Stimulated activated CD4-positive, alpha-beta T cell treated with anti-CD3 and anti-CD28 coated beads, Interleukin-1b, Interleukin-23, amount 100 ng/mL, for 48 hours (primary cell): ENCODE measurements at regions not wholly inside any gene's neighbourhood (a gene's known extent, or its start where the extent isn't known, plus 50 kb on each side); places are given as distances from the start of the nearest gene placed in this dataset.
"Not testable (repeated sequence)": the region's sequence is repeated elsewhere in the genome, so short reads cannot be mapped to it uniquely, and the experiment has no call there.

Source experiments
- DNase-seq: peaks from one replicate; pipeline ENCODE4 v3.0.0-alpha.2; 2020

DNA sequence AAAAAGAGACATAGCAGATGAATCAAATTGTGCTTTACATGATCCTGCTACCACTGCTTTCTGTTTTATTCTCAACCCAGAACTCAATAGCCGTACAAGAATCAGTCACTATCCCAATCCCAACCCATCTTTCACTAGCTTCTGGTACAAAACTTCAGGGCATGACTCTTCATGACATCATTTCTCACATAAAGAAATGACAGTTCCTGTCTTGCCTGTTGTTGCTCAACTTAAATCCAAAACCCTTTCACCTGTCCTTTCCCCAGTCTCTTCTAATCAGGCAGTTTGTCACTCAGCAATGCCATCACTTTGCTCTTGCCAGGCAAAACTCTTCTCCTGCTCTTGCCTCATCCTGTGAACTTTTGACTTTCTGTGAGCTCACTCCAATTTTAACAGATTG, 962.8 kb downstream of the GALC start:
- no peak for DNase-seq

DNA sequence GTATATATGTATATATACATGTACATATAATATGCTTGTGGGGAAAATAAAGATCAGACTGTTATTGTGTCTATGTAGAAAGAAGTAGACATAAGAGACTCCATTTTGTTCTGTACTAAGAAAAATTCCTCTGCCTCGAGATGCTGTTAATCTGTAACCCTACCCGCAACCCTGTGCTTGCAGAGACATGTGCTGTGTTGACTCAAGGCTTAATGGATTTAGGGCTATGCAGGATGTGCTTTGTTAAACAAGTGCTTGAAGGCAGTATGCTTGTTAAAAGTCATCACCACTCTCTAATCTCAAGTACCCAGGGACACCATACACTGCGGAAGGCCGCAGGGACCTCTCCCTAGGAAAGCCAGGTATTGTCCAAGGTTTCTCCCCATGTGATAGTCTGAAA, 972.9 kb downstream of the GALC start:
- DNase-seq = not testable (repeated sequence)

DNA sequence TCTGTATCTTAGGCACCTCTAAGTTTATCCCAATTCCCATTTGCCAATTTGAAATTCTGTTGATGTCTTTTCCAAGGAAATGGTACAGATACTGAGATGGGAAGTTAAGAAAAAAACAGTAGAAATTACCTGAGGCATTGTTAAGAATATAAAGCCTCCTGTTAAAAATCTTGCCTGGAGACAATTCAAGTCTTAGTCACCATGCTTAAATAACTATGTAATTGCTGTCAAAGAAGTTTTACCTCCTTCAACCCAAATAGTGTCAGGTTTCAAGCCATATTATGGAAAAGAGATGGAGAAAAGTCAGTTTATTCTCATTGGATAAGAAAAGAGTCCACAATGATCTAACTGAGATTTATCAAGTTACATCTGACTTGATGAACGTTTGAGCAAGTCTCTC, 974.7 kb downstream of the GALC start:
- DNase-seq = no peak

DNA sequence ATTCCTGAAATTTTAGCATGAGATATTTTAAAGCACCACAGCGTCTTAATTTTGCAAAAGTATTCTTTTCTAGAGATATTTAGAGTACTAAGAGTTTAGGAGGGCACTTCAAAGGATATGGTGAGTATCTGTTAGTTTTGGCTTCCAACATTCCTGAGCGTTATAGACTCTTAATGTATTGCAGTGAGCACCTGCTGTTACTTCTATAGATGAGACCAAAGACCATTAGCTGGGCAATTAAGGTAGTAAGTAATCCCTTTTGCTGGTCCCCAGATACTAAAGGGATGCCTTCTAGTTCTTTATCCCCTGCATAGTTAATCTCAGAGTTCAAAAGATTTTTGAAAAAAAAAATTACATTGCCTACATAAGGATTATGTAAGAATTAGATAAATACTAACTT, 975.6 kb downstream of the GALC start:
- DNase-seq = no peak

DNA sequence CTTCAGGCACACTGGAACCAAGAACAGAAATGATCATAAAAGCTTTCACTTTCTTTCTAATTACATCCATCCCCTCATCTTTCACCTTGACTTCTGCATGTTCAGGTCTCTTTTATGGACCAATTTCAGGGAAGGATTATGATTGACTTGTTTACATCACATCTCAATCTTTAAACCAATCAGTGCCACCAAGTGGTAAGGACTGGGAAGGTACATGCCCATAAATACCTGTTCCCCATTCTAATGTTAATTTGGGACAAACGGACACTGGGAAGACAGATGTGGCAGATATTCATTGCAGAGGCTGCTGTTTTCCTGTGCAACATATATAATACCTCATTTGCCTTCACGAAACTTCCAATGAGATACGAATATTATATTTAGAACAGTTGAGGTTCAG, 978.1 kb downstream of the GALC start:
- no peak for DNase-seq

DNA sequence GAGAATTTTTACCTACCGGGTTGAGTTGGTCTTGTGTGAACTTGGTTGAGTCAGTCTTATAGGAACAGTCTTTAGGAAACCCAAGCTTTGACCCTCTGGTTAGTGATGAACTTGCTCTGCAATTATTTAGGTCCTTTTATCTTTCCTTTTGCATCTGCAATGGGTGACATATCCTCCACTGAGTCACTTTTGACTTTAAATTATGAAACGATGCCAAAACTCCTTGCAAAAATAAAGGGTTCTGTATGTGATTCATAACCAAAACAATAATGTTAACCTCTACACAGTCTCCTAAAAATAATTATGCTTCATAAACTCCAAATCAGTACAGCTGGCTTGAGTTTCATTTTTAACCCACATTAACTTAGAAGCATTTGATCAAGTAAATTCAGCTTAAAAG, 979.4 kb downstream of the GALC start:
- no peak for DNase-seq

DNA sequence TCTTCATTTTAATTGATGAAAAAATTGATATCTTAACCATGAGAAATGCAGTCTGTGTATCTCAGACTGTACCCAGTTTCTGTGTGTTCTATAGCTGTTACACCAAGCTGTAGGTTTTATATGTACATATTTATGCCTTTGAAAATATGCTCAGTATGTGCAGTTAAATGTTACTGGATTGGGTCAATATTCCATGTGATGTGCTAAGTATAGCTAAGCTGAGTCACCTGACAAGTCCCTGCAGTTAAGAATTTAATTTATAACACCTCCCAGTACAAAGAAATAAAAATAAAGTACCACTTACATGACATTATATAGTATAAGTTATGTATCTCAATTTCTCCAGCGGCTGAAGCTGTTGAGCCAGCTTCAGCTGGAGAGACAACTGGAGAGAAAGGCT, 984.0 kb downstream of the GALC start:
- no peak for DNase-seq

DNA sequence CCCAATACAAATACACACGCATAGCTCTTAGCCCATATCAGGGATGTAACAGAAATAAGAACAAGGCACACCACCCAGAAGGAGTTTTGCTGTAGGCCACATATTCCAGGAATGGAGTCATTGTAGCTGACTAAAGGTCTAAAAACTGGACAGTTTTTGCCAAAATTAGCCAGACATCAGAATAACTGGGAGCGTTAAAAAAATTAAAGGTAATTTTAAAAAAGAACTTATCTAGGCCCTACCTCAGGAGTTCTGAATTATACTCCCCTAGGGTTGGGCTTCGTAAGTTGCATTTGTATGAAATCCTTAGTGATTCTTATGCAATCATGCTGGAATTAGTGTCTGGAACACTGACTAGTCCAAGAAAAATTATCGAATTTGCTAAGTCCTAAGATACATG, 987.7 kb downstream of the GALC start:
- DNase-seq = no peak

DNA sequence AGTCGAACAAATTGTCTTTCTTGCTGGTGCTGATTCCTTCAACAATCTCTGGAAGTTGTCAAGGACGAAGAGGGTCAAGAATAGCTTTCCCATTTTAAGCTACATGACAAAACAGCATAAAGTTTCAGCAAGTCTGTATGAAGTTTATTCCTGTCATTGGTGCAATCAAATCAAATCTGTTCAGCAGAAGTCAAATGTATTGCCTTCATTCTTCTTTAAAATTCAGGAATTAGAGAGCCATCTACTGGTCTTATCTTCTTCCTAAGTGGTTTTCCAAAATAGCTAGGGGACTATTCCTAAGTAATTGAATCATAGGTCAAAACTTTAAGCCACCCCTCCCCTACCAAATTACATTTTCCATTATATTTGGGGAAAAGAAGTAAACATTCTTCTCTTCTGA, 990.2 kb downstream of the GALC start:
- no peak for DNase-seq

DNA sequence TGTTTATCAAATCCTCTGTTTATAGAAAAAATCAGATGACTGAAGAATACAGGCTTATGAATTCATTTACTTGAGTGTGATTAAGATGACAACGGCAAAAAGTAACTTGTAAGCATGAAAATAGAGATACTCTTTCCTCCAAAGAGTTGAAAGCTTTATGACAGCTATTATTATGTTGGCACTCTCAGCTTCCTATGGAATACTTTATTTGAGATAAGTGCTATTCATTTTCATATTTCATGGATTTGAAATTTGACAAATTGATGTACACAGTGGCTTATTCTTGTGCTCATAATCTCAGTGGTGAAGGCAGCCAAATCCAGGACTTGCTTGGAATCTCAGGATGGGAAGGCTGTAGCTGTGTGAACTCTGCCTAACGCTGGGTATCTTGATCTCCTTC, 991.6 kb downstream of the GALC start:
- no peak for DNase-seq

DNA sequence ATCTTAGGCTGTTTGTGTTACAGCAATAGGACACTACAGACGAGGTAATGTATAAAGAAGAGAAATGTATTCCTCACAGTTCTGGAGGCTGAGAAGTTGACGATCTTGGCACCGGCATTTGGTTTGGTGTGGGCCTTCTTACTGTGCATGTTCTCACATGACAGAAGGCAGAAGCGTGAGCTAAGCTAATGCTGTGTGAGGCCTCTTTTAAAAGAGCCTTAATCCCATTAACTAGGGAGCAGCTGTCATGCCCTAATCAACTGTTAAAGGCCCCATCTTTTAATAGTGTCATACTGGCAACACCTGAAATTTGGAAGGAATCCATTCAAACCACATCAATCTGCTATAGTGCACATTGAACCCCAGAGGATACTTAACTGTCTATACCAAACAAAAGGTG, 992.9 kb downstream of the GALC start:
- no peak for DNase-seq

DNA sequence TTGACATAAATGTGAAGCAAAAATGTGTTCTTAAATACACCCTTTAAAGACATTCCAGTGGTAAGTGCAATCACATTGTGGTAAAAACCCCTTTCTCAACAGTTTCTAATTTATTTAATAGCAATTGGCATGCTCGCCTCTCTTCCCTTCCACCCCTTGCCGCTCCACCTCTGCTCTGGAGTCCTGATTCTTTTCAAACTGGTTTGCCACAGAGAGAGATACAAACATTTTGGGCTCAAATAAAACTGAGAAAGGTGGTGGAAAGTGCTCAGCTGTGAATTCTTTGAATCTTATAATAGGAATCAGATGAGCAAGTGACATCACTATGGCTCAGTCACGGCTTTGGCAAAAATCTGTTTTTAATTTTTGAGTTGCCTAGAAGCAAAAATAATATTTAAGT, 993.9 kb downstream of the GALC start:
- no peak for DNase-seq

DNA sequence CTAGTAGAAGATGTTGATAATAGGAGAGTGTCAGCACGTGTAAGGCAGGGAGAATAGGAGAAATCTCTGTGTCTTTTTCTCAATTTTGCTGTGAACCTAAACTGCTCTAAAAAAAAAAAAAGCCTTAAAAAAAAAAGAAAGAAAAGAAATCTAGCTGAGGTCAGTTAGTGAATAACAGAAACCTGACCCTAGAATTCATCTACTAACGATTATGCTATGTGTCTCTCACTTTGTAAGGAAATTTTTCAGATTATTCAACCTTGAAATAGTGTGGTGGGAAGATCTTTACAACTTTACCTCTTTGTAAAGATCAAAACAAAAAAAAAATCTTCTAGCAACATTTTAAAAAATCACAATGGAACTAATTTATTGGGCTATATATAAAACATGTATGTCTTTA, 995.7 kb downstream of the GALC start:
- no peak for DNase-seq

DNA sequence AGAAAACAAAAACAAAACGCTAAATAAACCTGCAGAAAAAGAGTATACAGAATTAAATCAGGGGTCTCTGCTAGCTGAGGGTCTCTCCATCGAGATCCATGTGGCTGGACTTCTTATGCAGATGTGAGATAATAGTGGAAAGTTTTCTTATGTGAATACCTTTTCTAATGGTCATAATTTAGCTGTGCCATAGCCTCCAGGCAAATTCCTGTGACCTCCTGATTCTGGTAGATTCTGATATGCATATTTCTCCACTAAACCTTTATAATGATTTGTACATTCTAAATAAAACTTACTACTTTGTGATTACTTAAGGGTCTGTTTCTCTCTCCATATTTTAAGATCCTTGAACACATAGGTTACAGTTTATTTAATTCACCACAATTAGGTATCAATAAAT, 1002.6 kb downstream of the GALC start:
- DNase-seq = no peak

DNA sequence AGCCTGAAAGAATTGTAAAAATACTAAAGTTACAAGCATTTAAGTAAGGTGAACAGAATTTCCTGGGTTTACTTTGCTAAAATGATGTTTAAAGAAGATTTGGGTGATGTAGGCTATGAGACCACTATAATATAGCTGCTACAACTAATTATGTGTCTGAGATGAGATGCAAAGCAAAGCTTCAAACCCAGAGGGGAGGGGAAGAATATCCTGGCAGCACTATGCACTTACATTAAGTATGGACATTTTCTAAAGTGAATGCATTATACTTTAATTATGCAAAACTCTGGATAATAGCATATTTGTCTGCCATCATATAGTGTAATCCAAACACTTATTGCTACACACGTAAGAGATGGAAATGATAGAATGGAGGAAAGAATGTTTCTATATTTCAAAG, 1003.7 kb downstream of the GALC start:
- DNase-seq = no peak

DNA sequence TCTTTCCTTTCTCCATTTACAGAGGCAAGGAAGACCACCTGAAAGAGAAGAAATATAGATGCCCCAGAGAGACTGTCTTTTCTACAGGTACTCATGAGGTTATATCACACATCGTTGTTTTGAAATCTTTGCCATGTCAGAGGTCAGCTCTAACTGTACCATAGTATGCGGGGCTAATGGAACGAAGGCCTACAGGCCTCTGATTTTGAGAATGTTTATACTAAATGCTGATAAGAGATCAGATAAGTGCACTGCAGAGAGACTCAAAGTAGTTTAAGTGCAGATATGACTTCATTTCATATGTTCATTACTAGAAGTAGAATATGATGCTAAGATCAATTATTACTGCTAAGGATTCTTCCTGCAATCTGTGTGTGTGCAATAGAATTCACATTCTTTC, 1005.0 kb downstream of the GALC start:
- DNase-seq = no peak

DNA sequence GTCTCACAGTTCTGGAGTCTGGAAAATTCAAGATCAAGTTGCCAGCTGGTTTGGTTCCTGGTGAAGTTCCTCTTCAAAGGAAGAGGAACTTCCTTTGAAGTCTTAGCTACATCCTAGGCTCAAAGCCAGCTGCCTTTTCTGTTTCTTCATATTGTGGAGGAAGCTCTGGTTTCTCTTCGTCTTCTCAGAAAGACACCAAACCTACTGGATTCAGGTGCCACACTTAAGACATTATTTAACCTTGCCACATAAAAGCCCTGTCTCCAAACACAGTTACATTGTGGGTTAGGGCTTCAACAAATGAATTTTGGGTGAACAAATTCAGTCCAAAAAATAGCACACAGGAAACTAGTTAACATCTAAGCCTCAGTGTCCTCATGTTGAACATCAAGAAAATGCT, 1019.8 kb downstream of the GALC start:
- DNase-seq = no peak

DNA sequence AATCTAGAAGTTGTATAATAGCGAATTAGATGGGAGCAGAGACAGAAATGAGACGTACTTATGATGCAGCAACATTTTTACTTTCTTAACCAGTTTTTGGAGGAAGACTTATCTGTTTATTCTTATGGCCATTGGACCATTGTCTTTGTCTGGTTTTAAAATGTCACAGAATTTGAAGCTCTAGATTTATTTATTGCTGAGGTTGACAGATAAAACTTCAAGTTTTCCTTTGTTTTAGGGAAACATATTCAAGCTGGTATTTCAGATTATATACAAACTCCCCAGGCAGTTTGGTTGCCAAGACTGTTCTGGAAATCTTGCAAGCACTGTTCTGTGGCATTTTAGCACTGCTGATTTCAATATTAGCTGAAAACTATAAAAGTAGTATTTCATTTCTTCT, 1021.7 kb downstream of the GALC start:
- DNase-seq = no peak

DNA sequence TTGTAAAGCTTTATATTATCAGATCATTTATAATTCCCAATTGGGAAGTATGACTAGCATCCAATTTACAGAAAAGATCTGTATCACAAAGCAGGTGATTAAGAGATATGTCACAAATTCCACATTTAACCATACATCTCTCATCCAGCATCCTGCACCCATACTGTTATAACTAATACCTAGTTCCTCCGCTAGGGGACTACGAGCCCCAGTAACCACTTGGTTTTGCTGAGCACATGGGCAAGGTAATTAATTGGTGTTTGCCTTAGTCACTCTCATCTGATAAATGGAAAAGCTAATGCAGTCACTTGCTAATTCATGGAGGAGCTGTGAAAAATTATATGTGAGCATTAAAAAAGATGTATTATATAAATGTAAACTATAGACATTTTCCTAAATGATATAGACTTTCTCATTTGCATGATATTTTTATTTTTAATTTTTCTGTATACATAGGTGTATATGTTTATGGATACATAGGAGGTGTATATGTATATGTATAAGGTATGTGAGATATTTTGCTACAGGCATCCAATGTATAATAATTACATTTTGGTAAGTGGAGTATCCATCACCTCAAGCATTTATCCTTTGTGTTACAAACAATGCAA, 1031.8 kb downstream of the GALC start:
- DNase-seq = no peak

DNA sequence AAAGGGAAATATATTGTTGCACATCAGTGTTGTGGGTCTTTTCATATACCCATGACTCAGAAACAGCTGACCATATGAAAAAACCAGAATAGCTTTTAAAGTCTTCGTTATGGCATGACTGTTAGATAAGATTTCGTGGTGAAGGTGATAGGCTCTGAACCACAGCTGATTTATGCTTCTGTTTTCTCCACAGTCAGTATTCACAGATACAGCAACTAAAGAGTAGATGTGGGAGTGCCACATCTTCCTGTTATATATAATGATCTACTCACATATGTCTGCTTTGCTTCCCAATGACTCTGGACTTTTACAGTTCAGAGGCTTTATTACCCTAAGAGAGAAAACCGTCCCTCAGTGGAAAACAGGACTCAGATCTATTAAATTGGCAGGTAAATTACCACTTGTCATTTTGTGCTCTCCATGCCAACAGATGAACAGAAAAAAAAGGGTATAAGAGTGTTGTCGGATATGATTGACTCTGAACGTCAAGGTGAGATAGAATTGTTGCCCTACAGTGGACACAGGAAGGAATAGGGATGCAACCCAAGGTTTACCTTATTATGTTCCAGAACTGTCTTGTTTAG, 1037.1 kb downstream of the GALC start:
- DNase-seq = no peak

DNA sequence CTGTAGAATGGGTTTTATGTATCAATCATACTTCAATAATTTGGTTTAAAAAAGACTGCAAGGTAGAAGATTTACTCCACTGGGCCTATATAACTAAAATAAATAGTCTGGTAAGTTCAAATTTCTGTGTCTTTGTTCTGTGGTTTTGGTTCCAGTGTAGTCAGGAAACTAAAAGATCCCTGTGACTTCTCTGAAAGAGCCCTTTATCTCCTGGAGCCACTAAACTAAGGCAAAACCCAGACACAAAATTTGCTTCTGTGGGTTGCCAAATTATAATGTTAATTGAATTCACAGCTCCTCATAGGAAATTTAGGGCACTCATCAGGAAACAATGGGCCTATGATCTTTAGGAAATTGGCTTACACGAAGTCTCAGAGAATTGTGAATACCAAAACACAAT, 1038.4 kb downstream of the GALC start:
- no peak for DNase-seq

DNA sequence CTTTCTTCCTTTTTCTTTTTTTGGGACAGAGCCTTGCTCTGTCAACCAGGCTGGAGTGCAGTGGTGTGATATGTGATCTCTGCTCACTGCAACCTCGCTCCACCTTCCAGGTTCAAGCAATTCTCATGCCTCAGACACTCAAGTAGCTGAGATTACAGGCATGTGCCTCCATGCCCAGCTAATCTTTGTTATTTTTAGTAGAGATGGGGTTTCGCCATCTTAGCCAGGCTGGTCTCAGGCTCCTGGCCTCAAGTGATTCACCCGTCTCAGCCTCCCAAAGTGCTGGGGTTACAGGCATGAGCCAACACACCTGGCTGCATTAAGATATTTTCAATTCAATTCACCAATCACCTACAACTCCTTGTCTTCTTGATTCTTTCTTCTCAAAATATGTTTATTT, 1046.5 kb downstream of the GALC start:
- no peak for DNase-seq

DNA sequence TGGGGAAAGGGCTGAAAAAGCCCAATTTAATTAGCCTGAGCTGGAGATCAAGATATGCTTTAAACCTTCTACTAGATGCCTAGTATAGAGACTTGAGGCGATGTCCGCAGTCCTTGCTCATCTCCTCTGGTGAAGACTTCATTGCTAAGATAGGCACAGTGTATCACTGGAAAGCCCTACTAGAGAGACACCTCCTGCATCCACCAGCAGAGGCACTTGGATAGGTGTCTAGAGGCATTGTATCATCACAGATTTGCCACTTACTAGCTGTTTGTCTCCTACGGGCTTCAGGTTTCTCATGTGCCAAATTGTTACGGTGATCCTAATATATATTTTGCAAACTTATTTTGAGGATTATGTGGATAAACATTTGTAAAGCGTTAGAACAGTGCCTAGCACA, 1048.5 kb downstream of the GALC start:
- DNase-seq = no peak

DNA sequence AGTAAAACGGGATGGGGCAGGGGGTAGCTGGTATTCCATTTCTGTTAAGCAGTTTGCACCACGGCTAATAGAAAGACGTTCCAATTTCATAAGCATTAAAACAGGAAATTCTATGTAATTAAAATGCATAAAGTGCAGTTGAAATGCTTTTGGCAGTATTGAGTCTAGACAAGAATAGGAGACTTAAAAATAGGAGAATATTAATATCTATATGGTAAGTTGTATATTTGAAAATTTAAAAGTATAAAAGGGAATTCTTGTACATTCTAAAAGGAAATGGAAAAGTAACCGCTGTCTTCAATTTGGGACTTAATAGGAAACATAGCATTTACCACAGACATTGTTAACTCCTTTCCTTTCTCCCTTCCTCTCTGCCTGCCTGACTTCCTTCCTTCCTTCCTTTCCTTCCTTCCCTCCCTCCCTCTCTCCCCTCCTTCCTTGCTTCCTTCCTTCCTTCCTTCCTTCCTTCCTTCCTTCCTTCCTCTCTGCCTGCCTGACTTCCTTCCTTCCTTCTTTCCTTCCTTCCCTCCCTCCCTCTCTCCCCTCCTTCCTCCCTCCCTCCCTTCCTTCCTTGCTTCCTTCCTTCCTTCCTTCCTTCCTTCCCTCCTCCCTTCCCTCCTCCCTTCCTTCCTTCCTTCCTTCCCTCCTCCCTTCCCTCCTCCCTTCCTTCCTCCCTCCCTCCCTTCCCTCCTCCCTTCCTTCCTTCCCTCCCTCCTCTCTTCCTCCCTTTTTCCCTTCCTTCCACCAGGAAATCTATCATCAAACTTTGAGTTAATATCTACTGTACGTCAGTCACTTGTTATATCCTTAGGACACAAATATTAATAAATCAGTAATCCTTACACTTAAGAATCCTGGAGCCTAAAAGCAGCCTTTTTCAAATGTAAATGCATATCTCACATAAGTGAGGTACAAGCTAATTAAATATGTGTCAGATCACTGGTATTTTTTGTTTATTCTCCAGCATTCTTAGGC, 1049.3 kb downstream of the GALC start:
- DNase-seq = no peak
